GM12878 (cell line): ENCODE measurements at regions not wholly inside any gene's neighbourhood (a gene's known extent, or its start where the extent isn't known, plus 50 kb on each side); places are given as distances from the start of the nearest gene placed in this dataset.

Source experiments
- CTCF ChIP-seq, 3 experiments: IDR thresholded peaks in 2 of 3; conservative IDR thresholded peaks in 1 of 3; 2 replicates each; pipeline ENCODE4 v1.5.1; 2011; ENCODE audit warnings: low read depth in 3 of 3, low read length in 3 of 3, mild to moderate bottlenecking in 3 of 3, control low read depth in 2 of 3, moderate library complexity in 2 of 3, inconsistent platforms in 1 of 3, mixed read lengths in 1 of 3; ENCODE audit not compliant: control insufficient read depth in 2 of 3, insufficient read depth in 1 of 3; ENCODE audit errors: extremely low read depth in 1 of 3
- IRF3 ChIP-seq: fragments of 450-650 bp; IDR thresholded peaks from 2 replicates; pipeline ENCODE4 v1.6.1; 2014; ENCODE audit warnings: mild to moderate bottlenecking
- ZNF274 ChIP-seq: IDR thresholded peaks from one replicate; pipeline ENCODE4 v1.8.0; 2011; ENCODE audit not compliant: insufficient read length, insufficient read depth
- TF ChIP-seq, protein P1 (sequence below): IDR thresholded peaks from 2 replicates; pipeline ENCODE4 v1.6.1; 2012; ENCODE audit warnings: mild to moderate bottlenecking, low read depth, low read length

GRCh38 chr2:6773007-6773693, 92.6 kb downstream of the CMPK2 start:
- peak; percentile 89 to 95 (median 90) for TF ChIP-seq CTCF (IDR thresholded peaks at IDR 0.05 in 2 of 3, conservative IDR thresholded peaks at IDR 0.05 in 1 of 3; ENCODE audit: control insufficient read depth in 2 of 3, extremely low read depth in 1 of 3, insufficient read depth in 1 of 3, low read depth in 3 of 3, low read length in 3 of 3)
- TF ChIP-seq IRF3, result no peak
- TF ChIP-seq ZNF274, result no peak
- TF ChIP-seq, protein P1, sequence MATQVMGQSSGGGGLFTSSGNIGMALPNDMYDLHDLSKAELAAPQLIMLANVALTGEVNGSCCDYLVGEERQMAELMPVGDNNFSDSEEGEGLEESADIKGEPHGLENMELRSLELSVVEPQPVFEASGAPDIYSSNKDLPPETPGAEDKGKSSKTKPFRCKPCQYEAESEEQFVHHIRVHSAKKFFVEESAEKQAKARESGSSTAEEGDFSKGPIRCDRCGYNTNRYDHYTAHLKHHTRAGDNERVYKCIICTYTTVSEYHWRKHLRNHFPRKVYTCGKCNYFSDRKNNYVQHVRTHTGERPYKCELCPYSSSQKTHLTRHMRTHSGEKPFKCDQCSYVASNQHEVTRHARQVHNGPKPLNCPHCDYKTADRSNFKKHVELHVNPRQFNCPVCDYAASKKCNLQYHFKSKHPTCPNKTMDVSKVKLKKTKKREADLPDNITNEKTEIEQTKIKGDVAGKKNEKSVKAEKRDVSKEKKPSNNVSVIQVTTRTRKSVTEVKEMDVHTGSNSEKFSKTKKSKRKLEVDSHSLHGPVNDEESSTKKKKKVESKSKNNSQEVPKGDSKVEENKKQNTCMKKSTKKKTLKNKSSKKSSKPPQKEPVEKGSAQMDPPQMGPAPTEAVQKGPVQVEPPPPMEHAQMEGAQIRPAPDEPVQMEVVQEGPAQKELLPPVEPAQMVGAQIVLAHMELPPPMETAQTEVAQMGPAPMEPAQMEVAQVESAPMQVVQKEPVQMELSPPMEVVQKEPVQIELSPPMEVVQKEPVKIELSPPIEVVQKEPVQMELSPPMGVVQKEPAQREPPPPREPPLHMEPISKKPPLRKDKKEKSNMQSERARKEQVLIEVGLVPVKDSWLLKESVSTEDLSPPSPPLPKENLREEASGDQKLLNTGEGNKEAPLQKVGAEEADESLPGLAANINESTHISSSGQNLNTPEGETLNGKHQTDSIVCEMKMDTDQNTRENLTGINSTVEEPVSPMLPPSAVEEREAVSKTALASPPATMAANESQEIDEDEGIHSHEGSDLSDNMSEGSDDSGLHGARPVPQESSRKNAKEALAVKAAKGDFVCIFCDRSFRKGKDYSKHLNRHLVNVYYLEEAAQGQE, result no peak
